GM19468 (cell line): ENCODE measurements at regions not wholly inside any gene's neighbourhood (a gene's known extent, or its start where the extent isn't known, plus 50 kb on each side); places are given as distances from the start of the nearest gene placed in this dataset.
"Not testable (repeated sequence)": the region's sequence is repeated elsewhere in the genome, so short reads cannot be mapped to it uniquely, and the experiment has no call there.

Experiments
- ATAC-seq: cut with Tn5 transposase; IDR thresholded peaks from one replicate; pipeline ENCODE4 v1.9.1; 2021; ENCODE audit warnings: mild to moderate bottlenecking, moderate library complexity, moderate number of reproducible peaks; ENCODE audit not compliant: unreplicated experiment; ENCODE audit errors: extremely low read depth

GRCh38 chr6:28816909-28817807 is 106.6 kb downstream of the TRIM27 start:
- no peak for ATAC-seq

- ATAC-seq: no peak
Measured at GRCh38 chr6:28817808-28818145, 106.0 kb downstream of the TRIM27 start.

DNA sequence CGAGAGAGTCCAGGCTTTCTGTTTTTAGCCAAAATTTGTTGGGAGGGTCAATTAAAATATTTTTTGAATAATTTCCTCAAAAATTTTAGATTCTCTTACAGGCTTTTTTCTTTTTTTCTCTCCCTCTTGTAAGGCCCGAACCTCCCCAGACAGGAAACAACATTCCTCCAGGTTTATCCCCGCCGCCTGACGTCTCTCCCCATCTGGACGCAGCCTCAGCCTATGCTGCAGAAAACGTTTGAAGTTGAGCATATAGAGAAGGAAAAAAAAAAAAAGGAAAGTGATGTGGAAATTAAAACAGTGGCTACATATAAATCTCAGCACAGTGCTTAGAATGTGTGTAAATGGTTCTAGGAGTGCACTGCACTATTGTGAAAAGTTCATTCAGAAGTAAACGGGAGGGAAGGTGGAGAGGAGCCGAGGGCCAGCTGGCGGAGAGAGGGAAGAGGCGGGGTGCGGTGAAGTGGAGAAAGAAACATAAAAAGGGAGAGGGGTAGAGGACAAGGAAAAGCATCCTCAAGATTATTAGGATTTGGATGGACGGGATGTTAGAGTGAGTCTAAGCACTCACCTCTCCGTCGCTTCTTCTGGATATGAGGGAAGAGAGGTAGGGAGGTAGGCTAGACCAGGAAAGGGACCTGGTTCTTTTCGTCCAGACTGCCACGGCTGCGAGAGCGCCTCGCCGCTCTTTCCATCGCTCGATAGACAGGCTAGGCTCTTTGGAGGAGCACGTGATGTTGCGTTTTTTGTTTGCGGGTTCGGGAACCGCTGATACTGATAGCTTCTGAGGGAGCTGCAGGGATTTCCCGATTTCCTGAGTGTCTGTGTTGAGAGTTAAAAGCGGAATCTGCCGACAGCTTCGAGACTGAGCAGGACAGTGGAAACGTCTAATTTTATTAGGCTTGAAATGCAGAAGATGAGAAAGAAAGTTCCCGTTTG is 98.7 kb downstream of the TRIM27 start:
- ATAC-seq: no peak

GRCh38 chr6:28825732-28826293 is 98.0 kb downstream of the TRIM27 start:
- ATAC-seq: no peak

GRCh38 chr6:28831683-28832082 is 92.1 kb downstream of the TRIM27 start:
- not testable (repeated sequence) for ATAC-seq

DNA sequence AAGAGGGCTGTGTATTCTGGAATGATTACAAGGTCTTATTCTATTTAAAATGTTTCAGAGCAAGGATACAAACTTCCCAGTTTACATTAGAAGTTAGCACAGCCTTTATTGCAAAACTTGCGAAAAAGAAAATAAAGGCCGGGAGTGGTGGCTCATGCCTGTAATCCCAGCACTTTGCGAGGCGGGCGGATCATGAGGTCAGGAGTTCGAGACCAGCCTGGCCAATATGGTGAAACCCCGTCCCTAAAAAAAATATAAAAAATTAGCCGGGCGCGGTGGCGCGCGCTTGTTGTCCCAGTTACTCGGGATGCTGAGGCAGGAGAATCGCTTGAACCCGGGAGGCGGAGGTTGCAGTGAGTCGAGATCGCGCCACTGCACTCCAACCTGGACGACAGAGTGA is 87.1 kb downstream of the TRIM27 start:
- ATAC-seq: not testable (repeated sequence)

- no peak for ATAC-seq
Measured at GRCh38 chr6:28838289-28838633, 85.5 kb downstream of the TRIM27 start.

DNA sequence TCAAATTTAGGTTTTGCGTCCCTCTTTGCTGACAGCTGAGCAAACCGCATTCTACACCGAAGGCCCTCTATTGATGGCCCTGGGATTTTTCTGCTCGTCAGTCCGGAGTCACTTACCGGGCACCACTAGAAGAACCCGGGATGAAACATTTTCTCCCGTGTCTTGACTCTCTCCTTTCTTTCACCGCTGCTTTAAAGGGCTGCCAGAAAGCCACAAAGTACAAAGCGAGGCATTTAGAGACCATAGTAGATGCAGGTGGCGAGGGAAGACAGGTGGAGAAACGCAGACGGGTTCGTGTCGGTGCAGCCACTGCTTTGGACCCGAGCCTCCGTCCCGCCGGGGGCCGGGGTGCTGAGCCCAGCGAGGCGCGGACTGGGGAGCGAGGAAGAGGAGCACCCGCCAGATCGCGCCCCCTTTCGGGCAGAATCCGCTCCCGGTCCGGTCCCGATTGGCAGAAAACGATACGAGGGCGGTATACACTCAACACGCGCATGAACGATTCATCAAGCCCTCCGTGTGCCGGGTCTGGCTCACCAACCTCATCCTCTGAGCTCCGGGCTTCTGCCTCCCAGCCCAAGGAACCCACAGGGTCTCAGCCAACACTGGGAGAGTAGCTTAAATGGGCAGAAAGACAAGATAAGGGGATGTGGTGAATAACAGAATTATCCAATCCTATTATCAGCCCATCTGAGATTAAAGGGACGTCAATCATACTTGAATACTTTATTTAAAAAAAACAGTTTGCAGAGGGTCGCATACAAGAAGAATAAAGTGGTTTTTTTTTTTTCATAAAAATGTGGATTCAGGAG is 84.9 kb downstream of the TRIM27 start:
- no peak for ATAC-seq

GRCh38 chr6:28839443-28840120 is 84.2 kb downstream of the TRIM27 start:
- no peak for ATAC-seq

DNA sequence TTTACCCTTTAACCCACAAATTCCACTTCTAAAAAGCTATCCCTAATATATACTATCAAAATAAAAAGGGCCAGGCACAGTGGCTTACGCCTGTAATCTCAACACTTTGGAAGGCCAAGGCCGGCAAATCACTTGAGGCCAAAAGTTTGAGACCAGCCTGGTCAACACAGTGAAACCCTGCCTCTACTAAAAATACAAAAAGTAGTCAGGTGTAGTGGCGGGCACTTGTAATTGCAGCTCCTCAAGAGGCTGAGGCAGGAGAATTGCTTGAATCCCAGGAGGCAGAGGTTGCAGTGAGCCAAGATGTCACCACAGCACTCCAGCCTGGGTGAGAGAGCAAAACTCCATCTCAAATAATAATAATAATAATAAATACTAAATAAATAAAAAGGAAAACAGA is 82.5 kb downstream of the TRIM27 start:
- no peak for ATAC-seq

DNA sequence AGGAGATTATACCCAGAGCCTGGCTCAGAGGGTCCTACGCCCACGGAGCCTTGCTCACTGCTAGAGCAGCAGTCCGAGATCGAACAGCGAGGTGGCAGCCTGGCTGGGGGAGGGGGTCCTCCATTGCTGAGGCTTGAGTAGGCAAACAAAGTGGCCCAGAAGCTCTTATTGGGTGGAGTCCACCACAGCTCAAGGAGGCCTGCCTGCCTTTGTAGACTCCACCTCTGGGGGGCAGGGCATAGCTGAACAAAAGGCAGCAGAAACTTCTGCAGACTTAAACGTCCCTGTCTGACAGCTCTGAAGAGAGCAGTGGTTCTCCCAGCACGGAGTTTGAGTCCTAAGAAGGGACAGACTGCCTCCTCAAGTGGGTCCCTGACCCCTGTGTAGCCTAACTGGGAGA is 75.0 kb downstream of the TRIM27 start:
- ATAC-seq: not testable (repeated sequence)
